Type B pancreatic cell (in vitro differentiated cells): ENCODE measurements at regions not wholly inside any gene's neighbourhood (a gene's known extent, or its start where the extent isn't known, plus 50 kb on each side); places are given as distances from the start of the nearest gene placed in this dataset.

Experiments
- DNase-seq: peaks from one replicate; pipeline ENCODE4 v3.0.0; 2021; ENCODE audit warnings: mixed read lengths; ENCODE audit not compliant: unreplicated experiment; ENCODE audit errors: extremely low spot score
- H3K27ac Mint-ChIP-seq: 2 replicates; pipeline ENCODE4 v1.8.0; 2021; ENCODE audit warnings: mild to moderate bottlenecking, mixed read lengths
- H3K27me3 Mint-ChIP-seq: 2 replicates; pipeline ENCODE4 v1.8.0; 2021; ENCODE audit warnings: mixed read lengths
- H3K36me3 Mint-ChIP-seq: 2 replicates; pipeline ENCODE4 v1.8.0; 2021; ENCODE audit warnings: mixed read lengths
- H3K4me1 Mint-ChIP-seq: one replicate; pipeline ENCODE4 v1.8.0; 2021; ENCODE audit warnings: mixed read lengths; ENCODE audit not compliant: unreplicated experiment
- H3K4me3 Mint-ChIP-seq: 2 replicates; pipeline ENCODE4 v1.8.0; 2021; ENCODE audit warnings: mild to moderate bottlenecking, mixed read lengths
- H3K9me3 Mint-ChIP-seq: 2 replicates; pipeline ENCODE4 v1.8.0; 2021; ENCODE audit warnings: mixed read lengths
- CTCF ChIP-seq: fragments of 200-600 bp; sonication (generic); conservative IDR thresholded peaks from 2 replicates; pipeline ENCODE4 v1.5.0; 2021; ENCODE audit warnings: antibody characterized with exemption, mild to moderate bottlenecking

GRCh38 chr1:209218113-209218512, 365.4 kb upstream of the CAMK1G start:
- H3K4me3 Mint-ChIP-seq, result no peak overlapping the region
- no peak for TF ChIP-seq CTCF
- H3K4me1 Mint-ChIP-seq, result no peaks in the 10 kb centered on the region
- DNase-seq, result no peak
- H3K9me3 Mint-ChIP-seq, result no peaks in the 10 kb centered on the region
- no peaks in the 10 kb centered on the region for H3K36me3 Mint-ChIP-seq
- peaks cover 4% of the 10 kb centered on the region for H3K27me3 Mint-ChIP-seq
- no peak overlapping the region for H3K27ac Mint-ChIP-seq

- peaks cover 7% of the 10 kb centered on the region for H3K27me3 Mint-ChIP-seq
- no peak overlapping the region for H3K4me3 Mint-ChIP-seq
- H3K4me1 Mint-ChIP-seq, result no peaks in the 10 kb centered on the region
- no peaks in the 10 kb centered on the region for H3K9me3 Mint-ChIP-seq
- DNase-seq, result no peak
- H3K36me3 Mint-ChIP-seq, result no peaks in the 10 kb centered on the region
- no peak overlapping the region for H3K27ac Mint-ChIP-seq
- TF ChIP-seq CTCF, result no peak
Observed at GRCh38 chr1:209218981-209219380, 364.5 kb upstream of the CAMK1G start.

GRCh38 chr1:209219791-209220524, 363.6 kb upstream of the CAMK1G start:
- Mint-ChIP-seq H3K36me3 (no peaks in the 10 kb centered on the region), H3K4me1 (no peaks in the 10 kb centered on the region), H3K27ac (no peak overlapping the region), H3K27me3 (peaks cover 7% of the 10 kb centered on the region), H3K4me3 (no peak overlapping the region), H3K9me3 (no peaks in the 10 kb centered on the region)
- no peak for TF ChIP-seq CTCF
- no peak for DNase-seq

- H3K9me3 Mint-ChIP-seq, result no peaks in the 10 kb centered on the region
- peaks cover 4% of the 10 kb centered on the region for H3K27me3 Mint-ChIP-seq
- no peak overlapping the region for H3K27ac Mint-ChIP-seq
- H3K36me3 Mint-ChIP-seq, result no peaks in the 10 kb centered on the region
- no peaks in the 10 kb centered on the region for H3K4me1 Mint-ChIP-seq
- no peak for DNase-seq
- TF ChIP-seq CTCF, result no peak
- H3K4me3 Mint-ChIP-seq, result no peak overlapping the region
Observed at GRCh38 chr1:209222826-209223225, 360.7 kb upstream of the CAMK1G start.

GRCh38 chr1:209223791-209224190, 359.7 kb upstream of the CAMK1G start:
- no peak for TF ChIP-seq CTCF
- Mint-ChIP-seq H3K4me1 (no peaks in the 10 kb centered on the region), H3K4me3 (no peak overlapping the region), H3K36me3 (no peaks in the 10 kb centered on the region), H3K27ac (no peak overlapping the region), H3K27me3 (peaks cover 4% of the 10 kb centered on the region), H3K9me3 (no peaks in the 10 kb centered on the region)
- no peak for DNase-seq
